HepG2 (cell line): ENCODE measurements at regions not wholly inside any gene's neighbourhood (a gene's known extent, or its start where the extent isn't known, plus 50 kb on each side); places are given as distances from the start of the nearest gene placed in this dataset.

ENCODE experiments used
- ATAC-seq: fragments of 200-7000 bp; cut with Tn5 transposase; 3 replicates; pipeline ENCODE4 v1.9.1; 2020; ENCODE audit warnings: mild to moderate bottlenecking, moderate library complexity
- BruUV-seq: library from RNA; stranded (reverse); fragments of 400-500 nt; replicated peaks from 2 replicates; lab custom pipeline; 2021; lab: Mats Ljungman, UMichigan
- CTCF ChIA-PET: fragments of 300-600 bp; formaldehyde crosslinking; extraction: SDS; loops from one replicate; lab custom pipeline; 2021; ENCODE audit warnings: low total read pairs, inconsistent platforms, low intra/inter-chr PET ratio; lab: Yijun Ruan, JAX
- POLR2A ChIA-PET: fragments of 350-600 bp; sonication (Branson Sonifier 250); formaldehyde crosslinking; loops from one replicate; lab custom pipeline; 2020; ENCODE audit warnings: antibody characterized with exemption, inconsistent platforms; lab: Yijun Ruan, JAX
- DNase-seq: peaks from one replicate; pipeline ENCODE4 v3.0.0-alpha.2; 2015; ENCODE audit warnings: low spot score
- FAIRE-seq: peaks from 3 replicates; lab custom pipeline; 2011; peaks lifted over from hg19 to GRCh38; lab: Jason Lieb, UNC
- H2AFZ ChIP-seq: one replicate; pipeline ENCODE4 v1.6.1; 2011; ENCODE audit warnings: low read length, inconsistent platforms
- H3K27ac ChIP-seq: fragments of 300-600 bp; 3 replicates; pipeline ENCODE4 v1.8.0; 2011; ENCODE audit warnings: mixed run types, mild to moderate bottlenecking, mixed read lengths, low read length, inconsistent platforms; ENCODE audit not compliant: insufficient read depth; ENCODE audit errors: extremely low read length
- H3K27me3 ChIP-seq, 2 experiments: fragments of 200-600 bp in 1 of 2; 2 replicates in 1 of 2; 3 replicates in 1 of 2; pipeline versions ENCODE4 v1.6.0 to v1.8.0; 2011; ENCODE audit warnings: low read length in 2 of 2, mild to moderate bottlenecking in 2 of 2, moderate library complexity in 2 of 2, inconsistent platforms in 1 of 2; ENCODE audit not compliant: insufficient read depth in 2 of 2, control insufficient read depth in 1 of 2
- H3K36me3 ChIP-seq, 2 experiments: fragments of 200-600 bp in 1 of 2; replicated peaks in 1 of 2; 2 replicates in 1 of 2; 3 replicates in 1 of 2; pipeline versions ENCODE4 v1.5.1 to v1.8.0; 2011; ENCODE audit warnings: low read length in 2 of 2, inconsistent platforms in 1 of 2; ENCODE audit not compliant: insufficient read depth in 2 of 2, control insufficient read depth in 1 of 2
- H3K4me1 ChIP-seq: 2 replicates; pipeline ENCODE4 v1.5.1; 2012; ENCODE audit warnings: low read length, inconsistent platforms; ENCODE audit not compliant: insufficient read depth
- H3K4me2 ChIP-seq: 2 replicates; pipeline ENCODE4 v1.6.0; 2011; ENCODE audit warnings: low read depth, low read length, inconsistent platforms
- H3K4me3 ChIP-seq, 3 experiments: fragments of 200-600 bp in 1 of 3; sonication (generic), shearing (Covaris generic) in 1 of 3; replicated peaks in 1 of 3; 2 replicates each; pipeline ENCODE4 v1.5.1; 2011 to 2016; ENCODE audit warnings: low read length in 3 of 3, inconsistent platforms in 2 of 3, low read depth in 2 of 3, mild to moderate bottlenecking in 2 of 3, control low read depth in 1 of 3, mixed read lengths in 1 of 3; ENCODE audit not compliant: insufficient read depth in 1 of 3
- H3K79me2 ChIP-seq: one replicate; pipeline ENCODE4 v1.6.1; 2011; ENCODE audit warnings: low read length, inconsistent platforms; ENCODE audit not compliant: insufficient read depth
- H3K9ac ChIP-seq: 2 replicates; pipeline ENCODE4 v1.6.0; 2011; ENCODE audit warnings: mild to moderate bottlenecking, low read depth, low read length, inconsistent platforms; ENCODE audit not compliant: insufficient read depth
- H3K9me3 ChIP-seq: 2 replicates; pipeline ENCODE4 v1.5.1; 2012; ENCODE audit warnings: mild to moderate bottlenecking, low read length
- H4K20me1 ChIP-seq: 2 replicates; pipeline ENCODE4 v1.6.0; 2011; ENCODE audit warnings: inconsistent platforms, mild to moderate bottlenecking, low read length, moderate library complexity; ENCODE audit not compliant: insufficient read depth
- CENPX ChIP-seq: sonication (generic); formaldehyde crosslinking; IDR thresholded peaks from 2 replicates; pipeline ENCODE4 v1.9.0; 2021; ENCODE audit warnings: mild to moderate bottlenecking, missing genetic modification reagents, moderate library complexity
- ETV6 ChIP-seq: sonication (generic); formaldehyde crosslinking; conservative IDR thresholded peaks from 2 replicates; pipeline ENCODE4 v1.4.0; 2020; ENCODE audit warnings: missing genetic modification reagents
- FOXK1 ChIP-seq: sonication (generic); formaldehyde crosslinking; IDR thresholded peaks from 2 replicates; pipeline ENCODE4 v1.4.0; 2020; ENCODE audit warnings: low read depth, missing genetic modification reagents, borderline replicate concordance
- HDAC6 ChIP-seq: fragments of 200-600 bp; sonication (generic); IDR thresholded peaks from 2 replicates; pipeline ENCODE4 v1.7.0; 2017; ENCODE audit warnings: mild to moderate bottlenecking, antibody characterized with exemption, low read length, low read depth
- MTF2 ChIP-seq: sonication (generic); formaldehyde crosslinking; IDR thresholded peaks from 2 replicates; pipeline ENCODE4 v1.5.0; 2020; ENCODE audit warnings: missing genetic modification reagents, borderline replicate concordance
- SIX4 ChIP-seq: sonication (generic); formaldehyde crosslinking; IDR thresholded peaks from 2 replicates; pipeline ENCODE4 v1.4.0; 2020; ENCODE audit warnings: missing genetic modification reagents
- SMAD3 ChIP-seq: sonication (generic); formaldehyde crosslinking; IDR thresholded peaks from 2 replicates; pipeline ENCODE4 v1.4.0; 2020; ENCODE audit warnings: missing genetic modification reagents
- TBL1XR1 ChIP-seq: fragments of 150-350 bp; IDR thresholded peaks from 2 replicates; pipeline ENCODE4 v1.6.1; 2014; ENCODE audit warnings: borderline replicate concordance, low read length; ENCODE audit not compliant: partially characterized antibody
- ZBTB1 ChIP-seq: sonication (generic); formaldehyde crosslinking; IDR thresholded peaks from 2 replicates; pipeline ENCODE4 v1.4.0; 2020; ENCODE audit warnings: missing genetic modification reagents, borderline replicate concordance
- ZFP1 ChIP-seq: IDR thresholded peaks from 2 replicates; pipeline ENCODE4 v1.6.1; 2016
- ZNF234 ChIP-seq: sonication (generic); formaldehyde crosslinking; conservative IDR thresholded peaks from 2 replicates; pipeline ENCODE4 v1.5.1; 2020; ENCODE audit warnings: mild to moderate bottlenecking, missing genetic modification reagents
- ZNF260 ChIP-seq: sonication (generic); formaldehyde crosslinking; IDR thresholded peaks from 2 replicates; pipeline ENCODE4 v1.4.0; 2020; ENCODE audit warnings: missing genetic modification reagents, low read depth, mild to moderate bottlenecking, borderline replicate concordance
- ZNF331 ChIP-seq: sonication (generic); formaldehyde crosslinking; IDR thresholded peaks from 2 replicates; pipeline ENCODE4 v1.4.0; 2020; ENCODE audit warnings: missing genetic modification reagents
- ZNF337 ChIP-seq: sonication (generic); formaldehyde crosslinking; IDR thresholded peaks from 2 replicates; pipeline ENCODE4 v1.5.1; 2020; ENCODE audit warnings: missing genetic modification reagents, low read depth, mild to moderate bottlenecking, borderline replicate concordance
- ZNF562 ChIP-seq: sonication (generic); formaldehyde crosslinking; IDR thresholded peaks from 2 replicates; pipeline ENCODE4 v1.8.0; 2022; ENCODE audit warnings: missing genetic modification reagents, borderline replicate concordance
- ZNF709 ChIP-seq: sonication (generic); formaldehyde crosslinking; IDR thresholded peaks from 2 replicates; pipeline ENCODE4 v1.5.0; 2020; ENCODE audit warnings: mild to moderate bottlenecking, missing genetic modification reagents
- ZNF720 ChIP-seq: sonication (generic); formaldehyde crosslinking; IDR thresholded peaks from 2 replicates; pipeline ENCODE4 v1.4.0; 2020; ENCODE audit warnings: missing genetic modification reagents
- ZNF788 ChIP-seq: sonication (generic); formaldehyde crosslinking; IDR thresholded peaks from 2 replicates; pipeline ENCODE4 v1.5.0; 2020; ENCODE audit warnings: mild to moderate bottlenecking, missing genetic modification reagents, borderline replicate concordance
- WGBS: methylation state at CpG from one replicate; pipeline ENCODE4 v1.1.6; 2017; ENCODE audit warnings: low lambda C conversion rate; 5-methylcytosine and 5-hydroxymethylcytosine counted together
- in situ Hi-C: cut with HindIII; loops from 2 replicates; pipeline ENCODE4 v1.10.0; 2017; ENCODE audit warnings: low pct_unique_long_range_greater_than_20kb; ENCODE audit not compliant: extremely low pct_ligation_motif_present
- intact Hi-C: fragments of 100-400 bp; cut with micrococcal nuclease; formaldehyde crosslinking; loops from one replicate; pipeline ENCODE4 v1.10.0; 2022; ENCODE audit not compliant: unreplicated experiment
- TF ChIP-seq, protein P1 (sequence below): sonication (generic); formaldehyde crosslinking; IDR thresholded peaks from 2 replicates; pipeline ENCODE4 v1.4.0; 2020; ENCODE audit warnings: mild to moderate bottlenecking, missing genetic modification reagents

DNA sequence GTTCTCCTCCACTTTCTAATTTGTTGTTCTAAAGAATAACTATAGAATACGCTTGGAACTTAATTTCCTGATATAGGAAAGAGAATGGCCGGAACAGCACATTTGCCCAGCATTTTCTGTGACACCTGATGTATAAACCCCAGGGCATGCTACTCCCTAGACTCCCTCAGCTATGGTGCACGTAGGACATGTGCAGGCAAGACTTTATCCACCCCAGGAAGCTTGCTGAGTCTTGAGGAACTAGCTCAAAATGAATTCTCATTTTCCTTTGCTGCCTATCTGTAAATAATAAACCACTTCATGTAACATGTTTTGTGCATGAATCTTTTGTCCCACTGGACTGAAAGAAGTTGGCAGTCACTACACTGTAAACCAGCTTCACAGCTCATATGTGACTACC is 535.8 kb upstream of the SLITRK1 start:
- H2AFZ ChIP-seq = no peak overlapping the region
- H4K20me1 ChIP-seq = no peaks in the 10 kb centered on the region
- H3K4me1 ChIP-seq = no peaks in the 10 kb centered on the region
- DNase-seq = no peak
- BruUV-seq = no TSS peak
- H3K79me2 ChIP-seq = no peaks in the 10 kb centered on the region
- no peak overlapping the region for H3K9ac ChIP-seq
- H3K27ac ChIP-seq = no peak overlapping the region
- ATAC-seq = no peak
- H3K4me2 ChIP-seq = no peak overlapping the region
- ChIA-PET POLR2A (no interaction called here), CTCF (no interaction called here)
- WGBS = 0% methylated on average over 3 of the region's 3 CpGs
- peaks cover 38% of the 10 kb centered on the region for H3K9me3 ChIP-seq
- H3K27me3 ChIP-seq = no peaks in the 10 kb centered on the region
- in situ Hi-C loops (no loop called here), intact Hi-C loops (no loop called here)
- no peak overlapping the region for H3K4me3 ChIP-seq
- H3K36me3 ChIP-seq = no peaks in the 10 kb centered on the region
- TF ChIP-seq MTF2 (CRISPR knock-in tag) (no peak), FOXK1 (CRISPR knock-in tag) (no peak)
- no peak for FAIRE-seq

DNA sequence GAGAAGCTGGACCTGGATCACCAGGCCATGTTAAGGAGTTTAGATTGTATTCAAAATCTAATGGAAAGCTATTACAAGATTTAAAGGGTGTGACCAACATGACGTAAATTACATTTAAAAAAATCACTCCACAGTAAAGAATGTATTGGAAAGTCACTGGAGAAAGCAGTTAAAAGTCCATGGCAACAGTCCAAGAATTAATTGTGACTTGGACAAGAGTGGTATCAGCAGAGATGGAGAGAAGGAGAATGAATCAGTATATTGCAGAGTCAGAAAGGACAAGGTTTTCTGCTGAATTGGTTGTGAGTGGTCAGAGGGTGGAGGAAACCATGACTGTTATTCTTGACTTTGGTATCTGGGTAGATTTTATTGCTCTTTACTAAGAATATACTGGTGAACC is 535.1 kb upstream of the SLITRK1 start:
- no TSS peak for BruUV-seq
- no peaks in the 10 kb centered on the region for H3K79me2 ChIP-seq
- H3K4me3 ChIP-seq = no peak overlapping the region
- FAIRE-seq (no peak), DNase-seq (no peak), ATAC-seq (no peak)
- H3K36me3 ChIP-seq = no peaks in the 10 kb centered on the region
- in situ Hi-C loops = no loop called here
- no peaks in the 10 kb centered on the region for H3K27me3 ChIP-seq
- H3K4me2 ChIP-seq = no peak overlapping the region
- H4K20me1 ChIP-seq = no peaks in the 10 kb centered on the region
- no peak overlapping the region for H3K9ac ChIP-seq
- WGBS = 0% methylated on average over 1 of the region's 1 CpG
- no peak overlapping the region for H3K27ac ChIP-seq
- peaks cover 38% of the 10 kb centered on the region for H3K9me3 ChIP-seq
- intact Hi-C loops = no loop called here
- no peaks in the 10 kb centered on the region for H3K4me1 ChIP-seq
- no peak overlapping the region for H2AFZ ChIP-seq
- POLR2A ChIA-PET = no interaction called here
- CTCF ChIA-PET = no interaction called here
- TF ChIP-seq ZNF234 (CRISPR knock-in tag) (no peak), ZNF331 (no peak), ZNF720 (CRISPR knock-in tag) (no peak), ZNF709 (CRISPR knock-in tag) (no peak), ZNF260 (CRISPR knock-in tag) (no peak), SMAD3 (CRISPR knock-in tag) (no peak), TBL1XR1 (no peak), SIX4 (CRISPR knock-in tag) (no peak), CENPX (CRISPR knock-in tag) (no peak), ZFP1 (CRISPR knock-in tag) (no peak), ZBTB1 (CRISPR knock-in tag) (no peak), HDAC6 (no peak), ETV6 (no peak), ZNF337 (CRISPR knock-in tag) (no peak), ZNF562 (CRISPR knock-in tag) (no peak), ZNF788 (CRISPR knock-in tag) (no peak)
- TF ChIP-seq, protein P1, sequence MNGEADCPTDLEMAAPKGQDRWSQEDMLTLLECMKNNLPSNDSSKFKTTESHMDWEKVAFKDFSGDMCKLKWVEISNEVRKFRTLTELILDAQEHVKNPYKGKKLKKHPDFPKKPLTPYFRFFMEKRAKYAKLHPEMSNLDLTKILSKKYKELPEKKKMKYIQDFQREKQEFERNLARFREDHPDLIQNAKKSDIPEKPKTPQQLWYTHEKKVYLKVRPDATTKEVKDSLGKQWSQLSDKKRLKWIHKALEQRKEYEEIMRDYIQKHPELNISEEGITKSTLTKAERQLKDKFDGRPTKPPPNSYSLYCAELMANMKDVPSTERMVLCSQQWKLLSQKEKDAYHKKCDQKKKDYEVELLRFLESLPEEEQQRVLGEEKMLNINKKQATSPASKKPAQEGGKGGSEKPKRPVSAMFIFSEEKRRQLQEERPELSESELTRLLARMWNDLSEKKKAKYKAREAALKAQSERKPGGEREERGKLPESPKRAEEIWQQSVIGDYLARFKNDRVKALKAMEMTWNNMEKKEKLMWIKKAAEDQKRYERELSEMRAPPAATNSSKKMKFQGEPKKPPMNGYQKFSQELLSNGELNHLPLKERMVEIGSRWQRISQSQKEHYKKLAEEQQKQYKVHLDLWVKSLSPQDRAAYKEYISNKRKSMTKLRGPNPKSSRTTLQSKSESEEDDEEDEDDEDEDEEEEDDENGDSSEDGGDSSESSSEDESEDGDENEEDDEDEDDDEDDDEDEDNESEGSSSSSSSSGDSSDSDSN (CRISPR knock-in tag) = no peak
